ENCODE measurements at regions not wholly inside any gene's neighbourhood (a gene's known extent, or its start where the extent isn't known, plus 50 kb on each side); places are given as distances from the start of the nearest gene placed in this dataset.

GRCh38 chr9:129422032-129422842, 198.7 kb downstream of the C9orf50 start:
- Mint-ChIP-seq H3K36me3 (ENCODE audit: low read depth) (no peaks in the 10 kb centered on the region), H3K4me1 (ENCODE audit: low read depth) (peaks cover 6% of the 10 kb centered on the region), H3K4me3 (no peak overlapping the region), H3K9me3 (no peaks in the 10 kb centered on the region), H3K27ac (no peak overlapping the region), H3K27me3 (ENCODE audit: low read depth) (no peaks in the 10 kb centered on the region)
- CTCF ChIA-PET = interaction anchor here (0.5 to 1.0 kb wide), 2 partner anchors 20 to 284 kb away, joined by 3 to 5 read pairs; no protein-coding TSS in a partner anchor
- intact Hi-C loops (cut with micrococcal nuclease) = no loop called here
- DNase-seq = no peak

- no peaks in the 10 kb centered on the region for H3K27me3 Mint-ChIP-seq (ENCODE audit: low read depth)
- H3K9me3 Mint-ChIP-seq = no peaks in the 10 kb centered on the region
- H3K4me1 Mint-ChIP-seq (ENCODE audit: low read depth) = peaks cover 6% of the 10 kb centered on the region
- H3K36me3 Mint-ChIP-seq (ENCODE audit: low read depth) = no peaks in the 10 kb centered on the region
- CTCF ChIA-PET = no interaction called here
- H3K27ac Mint-ChIP-seq = no peak overlapping the region
- intact Hi-C loops (cut with micrococcal nuclease) = no loop called here
- DNase-seq = no peak
- no peak overlapping the region for H3K4me3 Mint-ChIP-seq
Measured at GRCh38 chr9:129421371-129421770, 199.5 kb downstream of the C9orf50 start.

- no peaks in the 10 kb centered on the region for H3K27me3 Mint-ChIP-seq (ENCODE audit: low read depth)
- H3K36me3 Mint-ChIP-seq (ENCODE audit: low read depth) = no peaks in the 10 kb centered on the region
- no peak overlapping the region for H3K4me3 Mint-ChIP-seq
- CTCF ChIA-PET = no interaction called here
- H3K9me3 Mint-ChIP-seq = no peaks in the 10 kb centered on the region
- intact Hi-C loops (cut with micrococcal nuclease) = no loop called here
- no peak overlapping the region for H3K27ac Mint-ChIP-seq
- peaks cover 6% of the 10 kb centered on the region for H3K4me1 Mint-ChIP-seq (ENCODE audit: low read depth)
- DNase-seq = no peak
Measured at GRCh38 chr9:129420721-129421120, 200.2 kb downstream of the C9orf50 start.

GRCh38 chr9:129419382-129419899, 201.5 kb downstream of the C9orf50 start:
- CTCF ChIA-PET = interaction anchor here (0.6 kb wide), 1 partner anchor 165 kb away, joined by 3 read pairs; no protein-coding TSS in a partner anchor
- H3K9me3 Mint-ChIP-seq = no peaks in the 10 kb centered on the region
- DNase-seq = no peak
- no peak overlapping the region for H3K27ac Mint-ChIP-seq
- no peaks in the 10 kb centered on the region for H3K36me3 Mint-ChIP-seq (ENCODE audit: low read depth)
- H3K4me1 Mint-ChIP-seq (ENCODE audit: low read depth) = peaks cover 8% of the 10 kb centered on the region
- H3K4me3 Mint-ChIP-seq = no peak overlapping the region
- intact Hi-C loops (cut with micrococcal nuclease) = no loop called here
- H3K27me3 Mint-ChIP-seq (ENCODE audit: low read depth) = no peaks in the 10 kb centered on the region

GRCh38 chr9:129418451-129418850, 202.4 kb downstream of the C9orf50 start:
- H3K27ac Mint-ChIP-seq = no peak overlapping the region
- CTCF ChIA-PET = no interaction called here

GRCh38 chr9:129416821-129417539, 203.9 kb downstream of the C9orf50 start:
- CTCF ChIA-PET = no interaction called here
- no peaks in the 10 kb centered on the region for H3K36me3 Mint-ChIP-seq (ENCODE audit: low read depth)
- no peaks in the 10 kb centered on the region for H3K27me3 Mint-ChIP-seq (ENCODE audit: low read depth)
- no peak overlapping the region for H3K4me3 Mint-ChIP-seq
- no peak overlapping the region for H3K27ac Mint-ChIP-seq
- intact Hi-C loops (cut with micrococcal nuclease) = no loop called here
- peaks cover 13% of the 10 kb centered on the region for H3K4me1 Mint-ChIP-seq (ENCODE audit: low read depth)
- no peaks in the 10 kb centered on the region for H3K9me3 Mint-ChIP-seq
- no peak for DNase-seq

More at GRCh38 chr9:129418451-129418850, 202.4 kb downstream of the C9orf50 start:
- H3K9me3 Mint-ChIP-seq = no peaks in the 10 kb centered on the region
- no peak for DNase-seq
- H3K4me3 Mint-ChIP-seq = no peak overlapping the region
- H3K4me1 Mint-ChIP-seq (ENCODE audit: low read depth) = peaks cover 11% of the 10 kb centered on the region
- intact Hi-C loops (cut with micrococcal nuclease) = no loop called here
- no peaks in the 10 kb centered on the region for H3K27me3 Mint-ChIP-seq (ENCODE audit: low read depth)
- no peaks in the 10 kb centered on the region for H3K36me3 Mint-ChIP-seq (ENCODE audit: low read depth)

- intact Hi-C loops (cut with micrococcal nuclease) = no loop called here
- no peaks in the 10 kb centered on the region for H3K36me3 Mint-ChIP-seq (ENCODE audit: low read depth)
- H3K4me1 Mint-ChIP-seq (ENCODE audit: low read depth) = peaks cover 13% of the 10 kb centered on the region
- H3K27me3 Mint-ChIP-seq (ENCODE audit: low read depth) = no peaks in the 10 kb centered on the region
- DNase-seq = no peak
- no peak overlapping the region for H3K27ac Mint-ChIP-seq
- CTCF ChIA-PET = no interaction called here
- no peaks in the 10 kb centered on the region for H3K9me3 Mint-ChIP-seq
- H3K4me3 Mint-ChIP-seq = no peak overlapping the region
Measured at GRCh38 chr9:129415942-129416651, 204.8 kb downstream of the C9orf50 start.

- CTCF ChIA-PET = no interaction called here
- Mint-ChIP-seq H3K4me3 (peak overlapping the region; percentile 6), H3K27me3 (ENCODE audit: low read depth) (no peaks in the 10 kb centered on the region), H3K4me1 (ENCODE audit: low read depth) (peaks cover 14% of the 10 kb centered on the region), H3K36me3 (ENCODE audit: low read depth) (peaks cover 2% of the 10 kb centered on the region), H3K9me3 (peaks cover 6% of the 10 kb centered on the region), H3K27ac (no peak overlapping the region)
- no peak for DNase-seq
- intact Hi-C loops (cut with micrococcal nuclease) = loop anchor here (5.0 kb wide), 1 partner anchor 407 kb away; the partner anchor contains the start of gene TOR1A
Measured at GRCh38 chr9:129414993-129415941, 205.6 kb downstream of the C9orf50 start.

GRCh38 chr9:129414377-129414992, 206.4 kb downstream of the C9orf50 start:
- peaks cover 14% of the 10 kb centered on the region for H3K4me1 Mint-ChIP-seq (ENCODE audit: low read depth)
- DNase-seq = peak; percentile 42
- peaks cover 8% of the 10 kb centered on the region for H3K9me3 Mint-ChIP-seq
- intact Hi-C loops (cut with micrococcal nuclease) = loop anchor here (5.0 kb wide), 1 partner anchor 408 kb away; the partner anchor contains the start of gene TOR1A
- peak overlapping the region; percentile 91 for H3K27ac Mint-ChIP-seq
- CTCF ChIA-PET = no interaction called here
- H3K4me3 Mint-ChIP-seq = peak overlapping the region; percentile 82
- H3K27me3 Mint-ChIP-seq (ENCODE audit: low read depth) = no peaks in the 10 kb centered on the region
- peaks cover 2% of the 10 kb centered on the region for H3K36me3 Mint-ChIP-seq (ENCODE audit: low read depth)

- peak; percentile 99 for DNase-seq
- Mint-ChIP-seq H3K9me3 (peaks cover 8% of the 10 kb centered on the region), H3K36me3 (ENCODE audit: low read depth) (peaks cover 2% of the 10 kb centered on the region), H3K4me1 (ENCODE audit: low read depth) (peaks cover 14% of the 10 kb centered on the region), H3K4me3 (peak overlapping the region; percentile 82), H3K27ac (peak overlapping the region; percentile 93), H3K27me3 (ENCODE audit: low read depth) (no peaks in the 10 kb centered on the region)
- CTCF ChIA-PET = no interaction called here
- intact Hi-C loops (cut with micrococcal nuclease) = loop anchor here (1.0 to 5.0 kb wide), 6 partner anchors 30 to 409 kb away; partner anchors contain the start of gene TOR1A
Measured at GRCh38 chr9:129413537-129414376, 207.1 kb downstream of the C9orf50 start.
